RKO (cell line): ENCODE measurements at regions not wholly inside any gene's neighbourhood (a gene's known extent, or its start where the extent isn't known, plus 50 kb on each side); places are given as distances from the start of the nearest gene placed in this dataset.

ENCODE experiments used
- DNase-seq: peaks from one replicate; pipeline ENCODE4 v3.0.0-alpha.2; 2016; ENCODE audit warnings: low spot score

DNA sequence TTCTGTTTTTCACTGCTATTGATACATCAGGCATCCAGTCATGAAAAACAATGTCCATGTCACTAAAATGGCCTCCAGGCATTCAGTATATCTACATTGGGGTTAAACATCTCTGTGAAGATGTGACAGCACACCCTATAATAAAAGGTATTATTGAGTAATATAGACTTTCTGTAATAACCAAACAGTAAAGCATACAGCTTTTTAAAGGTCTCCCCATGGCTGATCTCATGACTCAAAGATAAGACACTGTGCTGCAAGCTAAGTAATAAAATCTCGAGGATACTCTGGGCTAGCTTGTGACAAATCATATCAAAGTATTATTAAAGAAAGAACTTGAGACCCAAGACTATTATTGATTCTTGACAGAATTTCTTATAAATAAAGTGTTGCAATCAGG, 613.1 kb upstream of the PKN2 start:
- DNase-seq, result no peak

- DNase-seq, result no peak
These were observed 609.4 kb upstream of the PKN2 start for GRCh38 chr1:88074661-88075060.

DNA sequence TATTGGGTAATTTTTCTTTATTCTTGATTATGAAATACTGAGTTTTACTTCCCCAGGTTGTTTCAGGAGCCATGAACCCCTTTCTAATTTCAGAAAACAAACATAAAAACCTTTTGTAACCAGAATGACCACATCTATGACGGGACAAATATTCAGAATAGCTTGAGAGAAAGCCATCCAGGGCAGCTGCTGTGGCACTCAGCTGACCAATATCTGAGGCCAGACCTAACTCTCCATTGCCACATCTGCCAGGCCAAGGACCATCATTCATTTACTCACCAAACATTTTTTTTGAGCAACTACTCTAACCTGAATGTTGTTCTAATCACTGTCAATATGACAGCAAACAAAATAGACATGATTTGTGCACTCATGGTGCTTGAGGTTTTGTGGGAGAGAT, 608.3 kb upstream of the PKN2 start:
- no peak for DNase-seq

GRCh38 chr1:88079036-88079435, 605.0 kb upstream of the PKN2 start:
- peak; percentile 25 for DNase-seq

DNA sequence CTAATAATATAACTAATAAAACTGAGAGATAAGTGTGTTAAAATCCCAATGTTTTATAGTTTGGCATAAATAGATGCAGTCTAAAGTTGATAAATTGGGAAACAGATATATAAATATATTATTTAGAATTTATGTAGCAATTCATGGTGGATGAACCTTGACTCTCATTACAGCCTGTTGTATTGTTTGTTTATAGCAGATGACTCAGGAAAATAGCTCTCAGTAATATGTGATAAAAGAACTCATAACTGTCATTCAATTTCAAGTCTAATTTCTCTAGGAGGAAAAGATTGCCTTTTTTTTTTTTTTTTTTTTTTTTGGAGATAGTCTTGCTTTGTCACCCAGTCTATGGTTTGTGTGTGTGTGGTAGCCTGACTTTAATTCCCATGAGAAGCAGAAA, 603.2 kb upstream of the PKN2 start:
- DNase-seq, result no peak

GRCh38 chr1:88088481-88088880, 595.6 kb upstream of the PKN2 start:
- DNase-seq, result no peak

- DNase-seq, result no peak
These were observed 594.1 kb upstream of the PKN2 start for GRCh38 chr1:88089961-88090360.

DNA sequence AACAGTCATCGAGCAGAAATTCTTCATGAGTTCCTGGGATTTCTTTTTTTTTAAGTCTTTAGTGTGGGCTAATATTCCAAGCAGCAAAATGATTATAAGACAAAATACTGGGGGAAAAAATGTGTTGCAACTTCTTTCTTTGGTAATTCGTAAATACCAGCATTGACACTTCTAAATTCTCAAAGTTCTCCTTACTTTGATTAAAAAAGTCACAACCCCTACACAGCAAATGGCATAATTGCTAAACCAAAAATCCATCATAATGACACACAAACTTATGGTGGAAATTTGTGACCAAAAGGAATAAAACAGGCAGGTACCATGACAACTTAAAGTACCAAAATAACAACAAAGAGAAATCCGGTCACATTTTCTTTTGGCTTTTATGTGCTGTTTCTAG, 585.2 kb upstream of the PKN2 start:
- DNase-seq, result no peak

- DNase-seq, result no peak
These were observed 583.0 kb upstream of the PKN2 start for GRCh38 chr1:88101041-88101440.

GRCh38 chr1:88104236-88104635, 579.8 kb upstream of the PKN2 start:
- DNase-seq, result no peak

GRCh38 chr1:88104886-88105285, 579.2 kb upstream of the PKN2 start:
- DNase-seq, result no peak

GRCh38 chr1:88111816-88112215, 572.3 kb upstream of the PKN2 start:
- no peak for DNase-seq

- DNase-seq, result no peak
These were observed 566.5 kb upstream of the PKN2 start for GRCh38 chr1:88117597-88117996.

DNA sequence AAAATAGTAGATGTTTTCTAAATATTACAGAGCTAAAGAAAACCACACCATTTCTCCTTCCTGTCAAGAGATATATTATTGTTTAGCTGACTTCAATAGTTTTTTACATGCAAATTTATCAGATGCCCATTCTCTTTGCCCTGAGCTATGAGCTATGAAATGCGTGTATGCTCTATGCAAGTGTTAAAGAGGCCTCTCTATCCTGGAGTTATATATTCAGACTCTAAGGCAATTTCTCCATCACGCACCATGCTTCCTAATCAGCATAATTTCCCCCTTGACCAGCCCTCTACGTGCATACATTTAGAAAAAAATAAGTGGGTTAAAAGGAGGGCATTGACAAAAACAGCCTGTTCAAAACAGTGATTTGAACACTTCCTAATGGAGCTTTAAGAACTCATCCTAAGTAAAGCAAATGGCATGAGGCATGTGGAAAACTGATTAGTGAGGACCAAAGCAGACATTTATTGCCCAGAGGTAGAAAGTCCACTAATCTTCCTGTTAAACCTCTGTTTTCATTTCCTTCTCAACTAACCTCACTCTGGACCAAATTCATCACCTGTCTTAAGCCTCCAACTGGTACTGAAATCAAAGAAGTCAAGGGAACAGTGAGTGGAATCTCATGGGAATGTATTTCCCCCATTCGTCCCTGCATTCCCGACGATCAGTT, 565.8 kb upstream of the PKN2 start:
- DNase-seq, result no peak

GRCh38 chr1:88124614-88125013, 559.5 kb upstream of the PKN2 start:
- no peak for DNase-seq

GRCh38 chr1:88126467-88126866, 557.6 kb upstream of the PKN2 start:
- DNase-seq, result no peak

- no peak for DNase-seq
These were observed 550.1 kb upstream of the PKN2 start for GRCh38 chr1:88133991-88134390.

DNA sequence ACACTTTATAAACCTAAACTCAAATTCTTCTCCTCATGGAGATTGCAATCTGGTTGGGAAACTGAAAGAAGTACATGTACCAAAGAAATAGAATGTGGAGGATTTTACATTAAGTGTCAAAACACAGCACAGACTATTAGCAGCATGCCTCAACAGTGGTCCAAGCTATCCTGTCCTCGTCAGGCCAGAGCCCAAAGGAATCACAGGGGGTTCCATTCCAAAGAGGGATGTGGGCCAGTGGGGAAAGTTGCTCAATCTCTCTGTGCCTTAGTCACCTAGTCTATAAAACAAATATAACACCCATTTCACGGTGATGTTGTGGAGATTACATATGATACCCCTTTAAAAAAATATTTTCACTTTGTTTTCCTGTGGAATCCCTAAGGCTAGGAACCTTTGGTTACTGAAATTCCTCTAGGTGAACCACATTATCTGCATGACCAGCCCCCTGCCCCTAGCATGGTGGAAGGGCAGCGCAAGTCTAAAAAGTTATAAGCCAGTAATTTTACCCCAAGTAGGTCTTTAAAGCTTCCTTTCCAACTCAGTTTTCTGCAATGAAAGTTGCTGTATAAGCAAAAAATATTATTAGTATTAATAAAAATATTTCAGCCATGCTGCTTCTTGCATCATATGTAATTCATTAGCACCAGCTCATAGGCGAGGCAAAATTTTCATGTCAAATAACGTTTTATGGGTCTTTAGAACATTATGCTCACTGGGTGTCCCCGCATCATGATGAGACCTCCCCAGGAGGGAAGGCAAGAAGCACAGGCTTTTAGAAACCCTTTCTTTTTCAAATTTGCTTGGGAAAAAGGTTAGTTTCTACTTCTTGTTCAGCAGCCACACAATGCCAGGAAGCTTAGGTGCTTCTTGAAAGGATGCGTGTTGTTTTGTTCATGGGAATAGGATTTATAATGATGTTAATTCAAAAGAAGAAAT, 548.8 kb upstream of the PKN2 start:
- no peak for DNase-seq

DNA sequence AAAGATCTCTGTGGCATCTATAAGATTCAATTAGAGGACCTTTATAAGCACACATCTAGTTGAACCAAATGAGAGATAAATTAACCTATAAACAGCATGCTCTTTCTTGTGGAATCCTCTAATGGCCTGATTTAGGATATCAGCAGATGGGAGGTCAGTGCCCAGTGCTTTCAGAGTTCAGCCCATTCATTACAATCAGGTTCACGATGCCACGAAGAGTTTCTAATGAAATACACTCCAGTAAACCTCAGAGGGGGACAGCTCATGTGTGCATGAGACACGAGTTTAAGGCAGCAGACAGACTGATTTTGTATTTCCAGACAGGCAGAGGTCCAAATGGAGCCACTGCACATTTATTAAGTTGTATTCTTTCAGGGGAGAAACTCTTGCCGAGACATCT, 544.4 kb upstream of the PKN2 start:
- no peak for DNase-seq

GRCh38 chr1:88140325-88140724, 543.7 kb upstream of the PKN2 start:
- no peak for DNase-seq

DNA sequence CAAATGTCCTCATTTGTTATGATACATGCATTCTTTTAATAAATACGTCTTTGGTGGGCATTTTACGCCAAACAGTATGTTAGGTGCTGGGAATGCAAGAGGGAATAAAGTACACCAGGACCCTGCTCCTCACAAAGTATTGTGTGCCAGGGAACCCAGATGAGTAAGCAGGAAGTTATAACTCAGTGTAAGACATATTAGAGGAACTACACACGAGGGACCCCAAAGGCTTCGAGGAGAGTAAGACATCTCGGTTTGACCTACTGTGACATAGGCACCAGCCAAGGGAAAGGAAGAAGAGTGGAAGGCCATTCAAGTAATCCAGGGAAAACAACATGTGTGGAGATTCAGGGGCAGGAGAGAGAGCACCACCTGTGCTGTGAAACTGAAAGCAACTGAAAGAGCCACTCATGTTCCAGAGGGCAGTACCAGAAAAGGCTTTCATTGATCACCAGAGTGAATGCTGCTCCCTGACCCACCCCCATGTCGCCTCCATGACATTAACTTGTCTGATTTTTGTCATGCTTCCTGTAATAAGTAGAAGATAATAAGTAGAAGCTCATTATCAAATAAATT, 542.5 kb upstream of the PKN2 start:
- DNase-seq, result no peak

GRCh38 chr1:88145752-88146151, 538.3 kb upstream of the PKN2 start:
- DNase-seq, result no peak

GRCh38 chr1:88149686-88150085, 534.4 kb upstream of the PKN2 start:
- no peak for DNase-seq
